ENCODE measurements at regions not wholly inside any gene's neighbourhood (a gene's known extent, or its start where the extent isn't known, plus 50 kb on each side); places are given as distances from the start of the nearest gene placed in this dataset.
"Not testable (repeated sequence)": the region's sequence is repeated elsewhere in the genome, so short reads cannot be mapped to it uniquely, and the experiment has no call there.

DNA sequence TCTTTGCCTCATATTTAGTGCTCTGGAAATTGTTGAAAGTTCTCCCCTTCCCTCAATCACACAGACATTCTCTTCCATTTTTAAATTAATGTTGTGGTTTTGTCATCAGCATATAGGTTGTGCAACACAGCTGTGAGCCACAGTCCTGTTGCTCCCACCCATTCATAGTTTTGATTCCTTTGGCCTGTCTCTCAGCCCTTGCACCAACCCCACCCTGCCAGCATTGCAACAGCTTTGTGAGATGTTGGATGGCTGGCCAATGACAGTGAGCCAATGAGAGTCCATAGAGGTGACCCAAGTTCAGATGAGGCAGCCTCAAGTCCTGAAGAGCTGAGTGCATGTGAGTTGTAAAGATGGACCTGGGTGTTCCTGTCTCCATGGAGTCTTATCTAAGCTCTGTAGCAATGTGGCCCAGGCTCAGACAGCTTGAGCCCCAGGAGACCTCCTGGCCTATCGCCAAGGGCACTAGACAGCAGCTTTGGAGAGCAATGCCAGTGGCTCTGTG is 775.5 kb downstream of the RNF144A start:
- DNase-seq (no peak), ATAC-seq (ENCODE audit: low read depth in 2 of 2) (no peak)
- no peak overlapping the region for H3K4me3 Mint-ChIP-seq
- no peaks in the 10 kb centered on the region for H3K4me1 Mint-ChIP-seq
- H3K27ac Mint-ChIP-seq = peak overlapping the region in 1 of 6 donors; percentile 71
- H3K9me3 Mint-ChIP-seq = no peaks in the 10 kb centered on the region
- H3K36me3 Mint-ChIP-seq = no peaks in the 10 kb centered on the region
- no peaks in the 10 kb centered on the region for H3K27me3 Mint-ChIP-seq

DNA sequence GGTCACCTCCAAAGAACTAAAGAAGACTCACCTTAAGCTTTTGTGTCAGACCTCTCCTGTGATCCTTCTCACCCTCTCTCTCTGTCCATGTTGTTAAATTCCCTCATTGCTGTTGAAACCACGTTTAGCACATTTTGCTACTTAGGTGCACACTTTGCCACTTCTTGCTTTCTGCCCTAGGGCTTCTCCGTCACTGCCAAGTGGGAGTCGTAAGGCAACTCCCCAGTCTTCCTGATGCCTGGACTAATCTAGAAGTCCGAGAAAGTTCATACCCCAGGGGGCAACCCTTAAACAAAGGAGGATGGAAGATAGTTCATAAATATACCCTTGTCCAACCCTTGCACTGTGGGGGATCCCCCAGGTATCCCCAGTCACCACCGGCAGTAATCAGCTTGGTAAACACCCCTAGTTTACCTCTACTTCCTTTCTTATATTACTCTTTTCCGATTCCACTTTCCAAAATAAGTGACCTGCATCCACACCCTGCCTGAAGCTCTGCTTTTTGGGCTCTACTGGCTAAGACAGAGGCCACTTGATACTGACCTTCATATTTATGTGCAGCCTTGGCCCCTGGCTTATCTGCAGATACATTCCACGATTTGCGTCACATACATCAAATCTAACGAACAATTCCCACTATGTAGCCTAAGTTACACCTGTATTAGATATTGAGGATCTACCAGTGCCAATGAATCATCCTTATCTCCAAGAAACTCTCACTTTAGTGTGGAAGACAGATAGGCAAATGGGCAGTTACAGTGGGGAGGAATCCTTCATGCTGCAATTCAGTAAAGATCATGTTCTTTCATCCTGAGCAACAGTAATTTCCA is 776.2 kb downstream of the RNF144A start:
- Mint-ChIP-seq H3K36me3 (no peaks in the 10 kb centered on the region), H3K9me3 (no peaks in the 10 kb centered on the region), H3K4me3 (no peak overlapping the region), H3K27ac (no peak overlapping the region), H3K4me1 (no peaks in the 10 kb centered on the region), H3K27me3 (no peaks in the 10 kb centered on the region)
- DNase-seq = no peak
- no peak for ATAC-seq (ENCODE audit: low read depth in 2 of 2)

- H3K4me1 Mint-ChIP-seq = no peaks in the 10 kb centered on the region
- DNase-seq (no peak), ATAC-seq (ENCODE audit: low read depth in 2 of 2) (no peak)
- no peak overlapping the region for H3K4me3 Mint-ChIP-seq
- no peaks in the 10 kb centered on the region for H3K27me3 Mint-ChIP-seq
- no peak overlapping the region for H3K27ac Mint-ChIP-seq
- no peaks in the 10 kb centered on the region for H3K36me3 Mint-ChIP-seq
- H3K9me3 Mint-ChIP-seq = no peaks in the 10 kb centered on the region
Measured at GRCh38 chr2:7694076-7694985, 777.1 kb downstream of the RNF144A start.

DNA sequence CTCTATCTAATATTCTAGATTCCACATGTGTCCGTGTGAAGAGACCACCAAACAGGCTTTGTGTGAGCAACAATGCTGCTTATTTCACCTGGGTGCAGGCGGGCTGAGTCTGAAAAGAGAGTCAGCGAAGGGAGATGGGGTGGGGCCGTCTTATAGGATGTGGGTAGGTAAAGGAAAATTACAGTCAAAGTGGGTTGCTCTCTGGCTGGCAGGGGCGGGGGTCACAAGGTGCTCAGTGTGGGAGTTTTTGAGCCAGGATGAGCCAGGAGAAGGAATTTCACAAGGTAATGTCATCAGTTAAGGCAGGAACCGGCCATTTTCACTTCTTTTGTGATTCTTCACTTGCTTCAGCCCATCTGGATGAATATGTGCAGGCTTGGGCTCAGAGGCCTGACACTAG is 779.3 kb downstream of the RNF144A start:
- H3K36me3 Mint-ChIP-seq; H3K4me3 Mint-ChIP-seq; H3K27me3 Mint-ChIP-seq; H3K9me3 Mint-ChIP-seq; H3K4me1 Mint-ChIP-seq; DNase-seq; ATAC-seq (ENCODE audit: low read depth in 2 of 2): not testable (repeated sequence)
- H3K27ac Mint-ChIP-seq = peak overlapping the region in 1 of 6 donors; percentile 56

DNA sequence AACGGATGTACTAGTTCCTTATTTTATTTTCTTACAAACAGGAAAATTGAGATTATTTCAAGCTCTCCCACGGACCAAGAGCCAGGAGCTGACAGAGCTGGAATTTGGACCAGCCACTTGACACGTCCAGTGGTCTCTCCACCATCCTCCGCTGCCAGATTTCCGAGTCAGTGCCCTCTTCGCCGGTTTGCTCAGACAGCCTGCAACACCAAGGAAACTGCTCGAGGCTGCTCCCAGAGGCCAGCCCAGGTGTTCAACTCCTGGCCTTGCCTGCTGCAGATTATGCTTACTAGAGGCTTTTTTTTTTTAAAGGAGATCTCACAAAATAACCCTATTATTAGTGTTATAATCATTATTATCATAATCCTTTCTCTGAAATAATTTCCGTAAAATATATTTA is 779.8 kb downstream of the RNF144A start:
- Mint-ChIP-seq H3K36me3 (no peaks in the 10 kb centered on the region), H3K4me3 (no peak overlapping the region), H3K4me1 (no peaks in the 10 kb centered on the region), H3K27ac (no peak overlapping the region), H3K9me3 (peaks cover 0 to 4% (median 0%) of the 10 kb centered on the region in 7 donors), H3K27me3 (no peaks in the 10 kb centered on the region)
- DNase-seq = no peak
- no peak for ATAC-seq (ENCODE audit: low read depth in 2 of 2)

DNA sequence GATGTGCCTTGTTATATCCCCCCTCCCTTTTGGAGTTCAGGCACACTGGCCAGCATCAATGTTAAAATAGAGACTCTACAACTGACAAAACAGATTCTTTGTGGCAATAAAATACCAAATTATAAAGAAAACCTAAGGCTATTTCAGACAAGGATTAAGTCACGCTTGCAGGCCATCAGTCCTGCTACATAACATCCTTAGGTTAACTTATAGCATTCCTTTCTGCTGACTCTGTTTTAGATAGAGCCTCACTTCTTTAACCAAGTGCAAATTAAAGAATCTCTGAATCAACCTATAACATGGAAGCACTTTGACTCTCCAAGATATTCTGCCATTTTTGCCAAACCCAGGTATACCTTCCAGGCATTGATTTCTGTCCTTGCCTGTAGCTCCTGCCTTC is 784.6 kb downstream of the RNF144A start:
- H3K4me3 Mint-ChIP-seq = no peak overlapping the region

DNA sequence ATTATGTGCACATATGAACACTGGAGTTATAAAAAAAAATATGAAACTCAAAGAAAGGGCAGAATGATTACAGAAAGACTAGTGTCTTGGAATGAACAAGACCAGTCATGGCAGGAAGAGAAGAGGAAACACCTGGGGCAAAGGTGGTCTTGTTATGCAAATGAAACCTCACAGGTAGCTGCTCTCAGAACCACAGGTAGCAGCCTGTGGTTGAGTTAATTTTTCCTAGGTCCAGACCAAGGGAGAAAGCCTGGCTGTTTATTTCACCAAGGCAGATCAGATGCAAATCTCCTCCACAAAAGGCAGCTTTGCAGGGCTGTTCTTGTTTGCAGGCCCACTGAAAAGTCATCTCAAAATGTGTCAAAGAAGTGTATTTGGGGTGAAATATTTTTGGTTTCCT is 785.8 kb downstream of the RNF144A start:
- ATAC-seq (ENCODE audit: low read depth in 2 of 2) = no peak
- H3K9me3 Mint-ChIP-seq = peaks cover 0 to 4% (median 0%) of the 10 kb centered on the region in 7 donors
- H3K36me3 Mint-ChIP-seq = no peaks in the 10 kb centered on the region
- H3K27me3 Mint-ChIP-seq = no peaks in the 10 kb centered on the region
- H3K4me1 Mint-ChIP-seq = peaks cover 0 to 3% (median 0%) of the 10 kb centered on the region in 3 donors
- no peak for DNase-seq
- H3K4me3 Mint-ChIP-seq = no peak overlapping the region
- peak overlapping the region in 1 of 6 donors; percentile 64 for H3K27ac Mint-ChIP-seq

More for the DNA sequence above, 784.6 kb downstream of the RNF144A start:
- ATAC-seq (ENCODE audit: low read depth in 2 of 2) = no peak
- Mint-ChIP-seq H3K27ac (no peak overlapping the region), H3K9me3 (peaks cover 0 to 4% (median 0%) of the 10 kb centered on the region in 7 donors), H3K4me1 (peaks cover 0 to 3% (median 0%) of the 10 kb centered on the region in 3 donors), H3K27me3 (no peaks in the 10 kb centered on the region), H3K36me3 (no peaks in the 10 kb centered on the region)
- DNase-seq = no peak

GRCh38 chr2:7703543-7704144 is 786.4 kb downstream of the RNF144A start:
- Mint-ChIP-seq H3K27ac (no peak overlapping the region), H3K27me3 (no peaks in the 10 kb centered on the region)
- no peak for ATAC-seq (ENCODE audit: low read depth in 2 of 2)

GRCh38 chr2:7704296-7704865 is 787.2 kb downstream of the RNF144A start:
- peaks cover 0 to 3% (median 0%) of the 10 kb centered on the region in 3 donors for H3K4me1 Mint-ChIP-seq
- no peaks in the 10 kb centered on the region for H3K36me3 Mint-ChIP-seq
- ATAC-seq (ENCODE audit: low read depth in 2 of 2) (no peak), DNase-seq (no peak)
- H3K9me3 Mint-ChIP-seq = peaks cover 0 to 4% (median 0%) of the 10 kb centered on the region in 7 donors
- no peak overlapping the region for H3K4me3 Mint-ChIP-seq
- H3K27ac Mint-ChIP-seq = no peak overlapping the region
- peaks cover 0 to 3% (median 0%) of the 10 kb centered on the region in 3 donors for H3K27me3 Mint-ChIP-seq

More at GRCh38 chr2:7703543-7704144, 786.4 kb downstream of the RNF144A start:
- Mint-ChIP-seq H3K36me3 (no peaks in the 10 kb centered on the region), H3K9me3 (peaks cover 0 to 4% (median 0%) of the 10 kb centered on the region in 7 donors), H3K4me3 (no peak overlapping the region), H3K4me1 (peaks cover 0 to 3% (median 0%) of the 10 kb centered on the region in 3 donors)
- DNase-seq = no peak

DNA sequence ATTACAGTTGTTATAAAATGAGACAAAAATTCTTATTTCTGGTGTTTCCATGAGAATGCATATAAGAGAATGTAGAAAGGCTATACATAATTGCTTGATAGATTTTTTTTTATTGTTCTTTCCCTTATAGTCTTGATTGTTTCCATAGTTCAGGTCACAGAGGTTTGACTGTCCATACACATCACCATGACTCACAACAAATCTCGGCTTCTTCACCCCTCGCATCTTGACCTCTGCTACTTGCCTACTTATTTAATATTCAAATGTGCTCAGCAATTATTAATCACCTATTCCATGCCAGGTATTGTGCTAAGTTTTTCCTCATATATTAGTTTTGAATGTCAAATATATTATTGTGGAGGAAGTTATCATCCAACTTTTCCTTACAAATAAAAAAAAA is 789.6 kb downstream of the RNF144A start:
- Mint-ChIP-seq H3K27me3 (peaks cover 0 to 7% (median 0%) of the 10 kb centered on the region in 3 donors), H3K4me3 (no peak overlapping the region), H3K36me3 (no peaks in the 10 kb centered on the region), H3K27ac (no peak overlapping the region), H3K4me1 (peaks cover 0 to 3% (median 0%) of the 10 kb centered on the region in 3 donors), H3K9me3 (no peaks in the 10 kb centered on the region)
- ATAC-seq (ENCODE audit: low read depth in 2 of 2) (no peak), DNase-seq (no peak)

DNA sequence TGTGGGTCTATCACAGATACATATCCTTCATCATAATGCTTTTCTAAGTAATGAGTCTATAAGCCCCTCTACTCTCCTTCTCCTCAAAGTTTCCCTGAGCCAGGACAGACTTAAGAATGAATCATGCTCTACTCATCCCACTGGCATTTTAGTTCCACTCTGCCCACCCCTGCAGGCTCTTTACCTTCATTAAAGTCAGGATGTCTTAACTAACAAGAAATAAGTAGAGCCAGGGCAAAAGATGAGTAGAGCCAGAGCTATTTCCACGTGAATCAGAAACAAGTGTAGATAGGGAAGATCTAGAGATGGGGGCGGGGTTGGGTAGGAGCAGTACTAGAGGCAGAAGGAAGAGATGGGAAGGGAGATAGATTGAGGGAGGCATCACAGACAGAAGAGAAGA is 790.5 kb downstream of the RNF144A start:
- Mint-ChIP-seq H3K36me3 (no peaks in the 10 kb centered on the region), H3K27me3 (peaks cover 0 to 7% (median 0%) of the 10 kb centered on the region in 3 donors), H3K27ac (no peak overlapping the region), H3K4me3 (no peak overlapping the region), H3K4me1 (peaks cover 0 to 3% (median 0%) of the 10 kb centered on the region in 3 donors), H3K9me3 (peaks cover 0 to under 1% (median 0%) of the 10 kb centered on the region in 7 donors)
- ATAC-seq (ENCODE audit: low read depth in 2 of 2) (no peak), DNase-seq (no peak)

DNA sequence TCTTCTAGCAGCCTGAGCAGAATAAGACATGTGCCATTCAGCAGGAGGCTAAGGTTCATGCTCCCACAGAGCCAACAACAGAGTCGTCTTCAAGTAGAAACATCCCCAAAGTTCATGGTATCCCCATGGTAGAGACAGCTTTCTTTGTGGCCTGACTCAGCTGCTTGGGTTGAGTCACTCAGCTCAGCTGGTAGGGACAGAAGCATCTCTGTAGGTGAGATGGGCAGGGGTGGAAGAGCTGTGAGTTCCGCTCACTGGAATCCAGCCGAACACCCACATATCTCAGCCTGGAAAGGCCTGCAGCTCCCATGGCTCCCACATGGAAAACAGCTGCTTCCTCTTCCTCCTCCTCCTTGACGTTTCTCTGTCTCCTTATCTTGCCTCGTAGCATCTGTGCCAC is 792.7 kb downstream of the RNF144A start:
- H3K27me3 Mint-ChIP-seq = peaks cover 0 to 13% (median 9%) of the 10 kb centered on the region in 3 donors
- H3K27ac Mint-ChIP-seq = no peak overlapping the region
- H3K4me3 Mint-ChIP-seq = no peak overlapping the region
- no peaks in the 10 kb centered on the region for H3K36me3 Mint-ChIP-seq
- no peak for ATAC-seq (ENCODE audit: low read depth in 2 of 2)
- DNase-seq = no peak
- peaks cover 0 to 4% (median 0%) of the 10 kb centered on the region in 7 donors for H3K9me3 Mint-ChIP-seq
- no peaks in the 10 kb centered on the region for H3K4me1 Mint-ChIP-seq

DNA sequence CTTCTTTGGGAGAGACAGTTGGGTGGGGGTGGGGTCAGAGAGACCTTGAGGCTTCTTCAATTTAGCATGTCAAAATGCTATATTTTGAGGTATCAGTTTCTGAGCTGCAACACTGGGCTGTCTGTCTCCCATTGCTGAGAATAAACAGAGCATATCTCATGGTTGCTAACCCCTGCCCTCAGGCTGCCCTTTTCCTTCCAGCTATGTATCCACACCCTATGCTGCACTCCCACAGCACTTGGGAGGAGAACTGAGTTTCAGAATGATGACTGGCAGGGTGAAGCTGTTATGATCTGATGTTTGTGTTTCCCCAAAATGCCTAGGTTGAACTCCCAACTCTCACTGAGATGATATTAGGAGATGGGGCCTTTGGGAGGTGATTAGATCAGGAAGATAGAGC is 794.0 kb downstream of the RNF144A start:
- Mint-ChIP-seq H3K4me3 (no peak overlapping the region), H3K27ac (no peak overlapping the region), H3K4me1 (no peaks in the 10 kb centered on the region), H3K9me3 (peaks cover 0 to 4% (median 0%) of the 10 kb centered on the region in 7 donors), H3K36me3 (no peaks in the 10 kb centered on the region), H3K27me3 (peaks cover 0 to 13% (median 9%) of the 10 kb centered on the region in 3 donors)
- DNase-seq = no peak
- ATAC-seq (ENCODE audit: low read depth in 2 of 2) = no peak
